Lower leg skin (tissue), 4 donors: ENCODE measurements at regions not wholly inside any gene's neighbourhood (a gene's known extent, or its start where the extent isn't known, plus 50 kb on each side); places are given as distances from the start of the nearest gene placed in this dataset.

ENCODE experiments used
- DNase-seq, 2 donors: peaks; one replicate each; pipeline ENCODE4 v3.0.0-alpha.2; 2019; ENCODE audit warnings: low spot score in 2 of 2
- H3K4me3 ChIP-seq: fragments of 200-600 bp; sonication (generic); 2 replicates; pipeline ENCODE4 v1.5.1; 2017; ENCODE audit warnings: mild to moderate bottlenecking, low read depth; ENCODE audit not compliant: poor library complexity, severe bottlenecking
- POLR2A ChIP-seq, 2 donors: fragments of 450-650 bp; IDR thresholded peaks; one replicate each; pipeline ENCODE4 v1.6.1; 2016 to 2017; ENCODE audit warnings: antibody characterized with exemption in 2 of 2, mild to moderate bottlenecking in 1 of 2, moderate library complexity in 1 of 2
- WGBS, 2 donors: methylation state at CpG; one replicate each; pipeline ENCODE4 v1.1.5; 2018; 5-methylcytosine and 5-hydroxymethylcytosine counted together
- intact Hi-C: fragments of 100-400 bp; cut with DNase I; formaldehyde crosslinking; loops from one replicate; pipeline ENCODE4 v1.15.0; 2023; ENCODE audit warnings: low total_unique reads
- TF ChIP-seq, protein P1 (sequence below), 3 donors: fragments of 450-650 bp; IDR thresholded peaks; one replicate each; pipeline ENCODE4 v1.5.1; 2016; ENCODE audit warnings: antibody characterized with exemption in 3 of 3, mild to moderate bottlenecking in 3 of 3, moderate library complexity in 2 of 3

DNA sequence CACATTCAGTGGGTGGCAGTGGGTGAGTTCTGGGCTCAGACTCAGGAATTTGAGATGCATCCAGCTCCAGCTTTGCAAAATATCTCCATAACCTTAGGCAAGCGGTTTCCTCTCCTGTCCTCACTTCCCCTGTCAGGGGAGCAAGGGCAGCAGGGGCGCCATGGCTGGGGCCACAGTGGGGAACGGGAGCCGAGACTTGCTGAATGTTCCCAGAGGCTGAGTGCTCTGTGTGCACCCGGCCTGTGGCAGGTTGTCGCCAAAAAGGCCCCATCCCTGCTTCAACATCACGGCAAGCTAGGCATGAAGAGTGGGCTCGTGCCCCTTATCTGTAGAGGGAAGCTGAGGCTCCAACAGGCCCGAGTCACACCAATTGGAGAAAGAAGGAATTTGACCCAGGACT is 268.8 kb downstream of the NSG2 start:
- intact Hi-C loops, result loop anchor here (5.0 to 10.0 kb wide), 2 partner anchors 267 to 699 kb away; partner anchors contain the start of genes BOD1 and NSG2
- WGBS, 2 donors, result 73 to 77% methylated on average over 9 of the region's 9 CpGs

DNA sequence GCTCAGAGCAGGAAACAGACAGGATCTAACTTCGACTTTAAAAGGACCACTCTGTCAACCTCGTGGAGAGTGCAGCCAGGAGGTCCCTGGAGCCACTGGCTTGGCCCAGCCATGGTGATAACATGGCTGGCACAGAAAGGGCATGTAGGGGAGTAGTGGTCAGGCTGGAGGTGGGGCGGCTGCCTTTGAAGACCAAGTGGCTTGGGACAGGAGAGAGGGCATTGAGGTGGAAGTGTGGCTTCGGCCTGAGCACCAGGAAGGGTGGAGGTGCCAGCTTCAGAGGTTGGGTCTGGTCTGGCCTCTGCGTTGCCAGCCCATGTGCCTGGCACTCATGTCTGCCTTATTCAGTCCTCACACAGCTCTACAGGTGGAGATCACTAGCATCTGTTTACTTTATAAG is 270.0 kb downstream of the NSG2 start:
- peak in 1 of 2 donors; percentile 76 for DNase-seq
- H3K4me3 ChIP-seq, result no peak overlapping the region
- no peak for TF ChIP-seq POLR2A (IDR thresholded peaks at IDR 0.05)
- TF ChIP-seq, protein P1, sequence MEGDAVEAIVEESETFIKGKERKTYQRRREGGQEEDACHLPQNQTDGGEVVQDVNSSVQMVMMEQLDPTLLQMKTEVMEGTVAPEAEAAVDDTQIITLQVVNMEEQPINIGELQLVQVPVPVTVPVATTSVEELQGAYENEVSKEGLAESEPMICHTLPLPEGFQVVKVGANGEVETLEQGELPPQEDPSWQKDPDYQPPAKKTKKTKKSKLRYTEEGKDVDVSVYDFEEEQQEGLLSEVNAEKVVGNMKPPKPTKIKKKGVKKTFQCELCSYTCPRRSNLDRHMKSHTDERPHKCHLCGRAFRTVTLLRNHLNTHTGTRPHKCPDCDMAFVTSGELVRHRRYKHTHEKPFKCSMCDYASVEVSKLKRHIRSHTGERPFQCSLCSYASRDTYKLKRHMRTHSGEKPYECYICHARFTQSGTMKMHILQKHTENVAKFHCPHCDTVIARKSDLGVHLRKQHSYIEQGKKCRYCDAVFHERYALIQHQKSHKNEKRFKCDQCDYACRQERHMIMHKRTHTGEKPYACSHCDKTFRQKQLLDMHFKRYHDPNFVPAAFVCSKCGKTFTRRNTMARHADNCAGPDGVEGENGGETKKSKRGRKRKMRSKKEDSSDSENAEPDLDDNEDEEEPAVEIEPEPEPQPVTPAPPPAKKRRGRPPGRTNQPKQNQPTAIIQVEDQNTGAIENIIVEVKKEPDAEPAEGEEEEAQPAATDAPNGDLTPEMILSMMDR (IDR thresholded peaks at IDR 0.05), result no peak
- intact Hi-C loops, result loop anchor here (10.0 kb wide), 1 partner anchor 701 kb away; the partner anchor contains the start of gene BOD1
- 77 to 78% methylated on average over 5 of the region's 5 CpGs for WGBS, 2 donors

More for the DNA sequence above, 268.8 kb downstream of the NSG2 start:
- TF ChIP-seq POLR2A (IDR thresholded peaks at IDR 0.05), result no peak
- TF ChIP-seq, protein P1 (IDR thresholded peaks at IDR 0.05), result no peak
- no peak overlapping the region for H3K4me3 ChIP-seq
- DNase-seq, result peak in 1 of 2 donors; percentile 34

DNA sequence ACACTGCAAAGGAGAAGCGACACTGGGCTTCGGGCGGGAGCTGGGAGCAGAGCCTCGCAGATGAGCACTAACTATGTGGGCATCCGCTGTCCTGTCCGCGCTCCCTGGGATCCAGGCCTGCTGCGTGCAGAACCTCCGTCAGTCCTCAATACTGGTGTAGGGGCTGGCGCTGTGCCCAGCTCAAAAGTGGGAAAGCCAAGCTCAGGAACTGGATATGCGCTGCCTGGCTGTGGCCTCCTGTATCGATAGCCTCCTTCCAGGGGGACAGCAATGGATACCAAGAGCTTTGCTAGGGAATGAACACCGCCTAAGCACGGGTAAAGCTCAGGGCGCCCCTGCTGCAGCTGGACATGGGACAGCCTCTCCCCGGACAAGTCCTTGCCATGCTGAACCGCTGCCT is 270.4 kb downstream of the NSG2 start:
- 90% methylated on average over 17 of the region's 17 CpGs for WGBS, 2 donors
- intact Hi-C loops, result loop anchor here (10.0 kb wide), 1 partner anchor 701 kb away; the partner anchor contains the start of gene BOD1
- no peak overlapping the region for H3K4me3 ChIP-seq
- TF ChIP-seq, protein P1 (IDR thresholded peaks at IDR 0.05), result no peak
- no peak for TF ChIP-seq POLR2A (IDR thresholded peaks at IDR 0.05)
- DNase-seq, result peak in 1 of 2 donors; percentile 77

DNA sequence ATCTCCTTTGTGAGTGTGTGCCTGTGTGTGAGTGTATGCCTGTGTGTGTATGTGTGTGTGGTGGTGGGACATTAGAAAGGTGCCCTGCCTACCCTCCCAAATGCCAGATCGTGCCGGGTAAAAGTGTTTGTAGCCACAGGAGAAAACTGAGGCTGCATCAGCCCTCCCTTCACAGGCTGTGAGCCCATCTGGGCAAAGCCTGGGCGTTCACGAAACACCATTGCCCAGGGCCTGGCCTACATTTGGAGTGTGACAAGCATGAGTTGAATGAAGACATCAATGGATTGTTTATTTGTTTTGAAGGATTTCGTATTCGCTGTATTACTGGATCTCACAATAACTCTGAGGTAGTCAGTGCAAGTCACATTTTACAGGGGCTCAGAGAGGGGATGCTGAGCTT is 270.8 kb downstream of the NSG2 start:
- no peak overlapping the region for H3K4me3 ChIP-seq
- TF ChIP-seq POLR2A (IDR thresholded peaks at IDR 0.05), result no peak
- TF ChIP-seq, protein P1 (IDR thresholded peaks at IDR 0.05), result no peak
- intact Hi-C loops, result loop anchor here (10.0 kb wide), 1 partner anchor 702 kb away; the partner anchor contains the start of gene BOD1
- peak in 1 of 2 donors; percentile 70 for DNase-seq
- 80 to 95% methylated on average over 6 of the region's 6 CpGs for WGBS, 2 donors

DNA sequence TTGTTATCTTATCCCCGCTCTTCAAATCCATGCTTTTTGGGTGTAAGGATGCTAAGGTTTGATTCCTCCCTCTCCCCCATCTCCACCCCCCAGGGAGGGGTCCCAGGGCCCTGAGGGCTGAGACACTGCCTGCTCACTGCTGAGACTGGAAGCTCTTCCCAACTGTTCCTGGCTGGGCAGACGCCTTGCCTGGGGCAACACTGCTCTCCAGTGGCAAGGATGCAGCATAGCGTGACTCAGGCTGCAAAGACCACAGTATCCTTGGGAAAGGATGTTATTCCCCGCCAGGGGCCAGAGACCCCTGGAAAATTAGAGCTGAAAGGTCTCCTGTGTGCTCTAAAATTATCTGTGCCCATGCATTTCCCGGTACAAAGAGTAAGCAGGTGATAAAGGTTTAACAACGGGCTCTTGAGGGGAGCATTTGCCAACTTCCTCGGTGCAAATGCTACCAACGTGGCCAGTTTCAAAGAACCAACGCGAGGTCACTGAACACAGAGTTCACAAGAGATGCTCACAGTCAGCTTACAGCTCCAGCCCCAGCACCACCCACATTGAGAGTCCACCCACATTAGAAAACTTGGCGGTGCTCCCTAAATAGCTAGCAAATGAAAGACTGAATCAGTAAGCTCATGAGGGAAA is 271.9 kb downstream of the NSG2 start:
- 20 to 22% methylated on average over 11 of the region's 11 CpGs for WGBS, 2 donors
- DNase-seq, result no peak
- TF ChIP-seq POLR2A (IDR thresholded peaks at IDR 0.05), result no peak
- no peak overlapping the region for H3K4me3 ChIP-seq
- intact Hi-C loops, result loop anchor here (10.0 kb wide), 1 partner anchor 703 kb away; the partner anchor contains the start of gene BOD1

DNA sequence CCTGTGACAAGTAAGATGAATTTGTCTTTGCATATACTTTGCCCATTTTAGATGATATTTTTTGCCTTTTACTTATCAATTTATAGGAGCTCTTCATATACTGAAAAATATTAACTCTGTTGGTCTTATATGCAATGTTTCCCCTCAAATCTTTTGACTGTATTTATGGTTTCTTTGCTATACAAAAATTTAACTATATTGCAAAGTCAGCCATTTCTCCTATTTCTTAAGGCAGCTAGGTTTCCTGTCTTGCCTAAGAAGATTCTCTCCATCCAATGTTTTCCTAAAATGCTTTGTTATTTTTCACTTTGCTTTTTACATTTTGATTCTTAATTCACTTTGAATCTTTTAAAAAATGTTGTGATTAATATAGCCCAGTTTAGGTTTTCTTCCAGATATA is 273.1 kb downstream of the NSG2 start:
- intact Hi-C loops, result loop anchor here (10.0 kb wide), 1 partner anchor 704 kb away; the partner anchor contains the start of gene BOD1
- TF ChIP-seq, protein P1 (IDR thresholded peaks at IDR 0.05), result no peak
- no peak for TF ChIP-seq POLR2A (IDR thresholded peaks at IDR 0.05)
- DNase-seq, result no peak
- H3K4me3 ChIP-seq, result no peak overlapping the region
